Common myeloid progenitor, CD34-positive (primary cell): ENCODE measurements at regions not wholly inside any gene's neighbourhood (a gene's known extent, or its start where the extent isn't known, plus 50 kb on each side); places are given as distances from the start of the nearest gene placed in this dataset.

Experiments used
- CTCF ChIA-PET: fragments of 350-600 bp; sonication (Branson Sonifier 250); formaldehyde crosslinking; loops from one replicate; lab custom pipeline; 2021; ENCODE audit warnings: antibody characterized with exemption; lab: Charles Lee
- POLR2A ChIA-PET: fragments of 350-600 bp; sonication (Branson Sonifier 250); formaldehyde crosslinking; loops from one replicate; lab custom pipeline; 2021; ENCODE audit warnings: antibody characterized with exemption; lab: Charles Lee
- DNase-seq, 3 donors: peaks; one replicate each; pipeline versions ENCODE4 v3.0.0 to v3.0.0-alpha.2; 2013
- H3K27ac ChIP-seq, 2 experiments: 1 replicate in 1 of 2; 2 replicates in 1 of 2; pipeline ENCODE4 v1.7.0; 2013; ENCODE audit warnings: inconsistent platforms in 2 of 2, low read length in 2 of 2, mild to moderate bottlenecking in 2 of 2, low read depth in 1 of 2, moderate library complexity in 1 of 2; ENCODE audit not compliant: severe bottlenecking in 2 of 2, insufficient read depth in 1 of 2, poor library complexity in 1 of 2
- H3K27me3 ChIP-seq, 5 experiments: replicated peaks in 2 of 5; 1 replicate in 3 of 5; 2 replicates in 2 of 5; pipeline versions ENCODE4 v1.6.1 to v1.7.0; 2013; ENCODE audit warnings: low read length in 4 of 5, mild to moderate bottlenecking in 2 of 5, moderate library complexity in 2 of 5, inconsistent platforms in 1 of 5; ENCODE audit not compliant: insufficient read depth in 5 of 5, control insufficient read depth in 4 of 5
- H3K36me3 ChIP-seq, 4 experiments: 1 replicate in 2 of 4; 2 replicates in 2 of 4; pipeline versions ENCODE4 v1.6.1 to v1.7.0; 2013; ENCODE audit warnings: low read length in 3 of 4, control low read depth in 1 of 4, mild to moderate bottlenecking in 1 of 4; ENCODE audit not compliant: control insufficient read depth in 4 of 4, insufficient read depth in 4 of 4
- H3K4me1 ChIP-seq, 4 experiments: 1 replicate in 3 of 4; 2 replicates in 1 of 4; pipeline versions ENCODE4 v1.6.1 to v1.7.1; 2013; ENCODE audit warnings: low read length in 3 of 4, mild to moderate bottlenecking in 3 of 4, control low read depth in 1 of 4, inconsistent platforms in 1 of 4, moderate library complexity in 1 of 4; ENCODE audit not compliant: control insufficient read depth in 4 of 4, insufficient read depth in 4 of 4; ENCODE audit errors: control extremely low read depth in 1 of 4
- H3K4me3 ChIP-seq, 7 experiments: 1 replicate in 4 of 7; 2 replicates in 3 of 7; pipeline versions ENCODE4 v1.5.1 to v1.7.0; 2013; ENCODE audit warnings: mild to moderate bottlenecking in 7 of 7, low read length in 6 of 7, moderate library complexity in 6 of 7, inconsistent platforms in 2 of 7, low read depth in 2 of 7, control low read depth in 1 of 7; ENCODE audit not compliant: insufficient read depth in 4 of 7, control insufficient read depth in 1 of 7; ENCODE audit errors: extremely low read depth in 1 of 7
- H3K9me3 ChIP-seq, 5 experiments: 1 replicate in 4 of 5; 2 replicates in 1 of 5; pipeline versions ENCODE4 v1.6.1 to v1.7.1; 2013; ENCODE audit warnings: low read length in 4 of 5, mild to moderate bottlenecking in 2 of 5, inconsistent platforms in 1 of 5, low read depth in 1 of 5, moderate library complexity in 1 of 5; ENCODE audit not compliant: control insufficient read depth in 4 of 5, insufficient read depth in 2 of 5; ENCODE audit errors: control extremely low read depth in 1 of 5
- WGBS: methylation state at CpG from one replicate; pipeline ENCODE4 v1.1.5; 2013; ENCODE audit not compliant: insufficient coverage; 5-methylcytosine and 5-hydroxymethylcytosine counted together

DNA sequence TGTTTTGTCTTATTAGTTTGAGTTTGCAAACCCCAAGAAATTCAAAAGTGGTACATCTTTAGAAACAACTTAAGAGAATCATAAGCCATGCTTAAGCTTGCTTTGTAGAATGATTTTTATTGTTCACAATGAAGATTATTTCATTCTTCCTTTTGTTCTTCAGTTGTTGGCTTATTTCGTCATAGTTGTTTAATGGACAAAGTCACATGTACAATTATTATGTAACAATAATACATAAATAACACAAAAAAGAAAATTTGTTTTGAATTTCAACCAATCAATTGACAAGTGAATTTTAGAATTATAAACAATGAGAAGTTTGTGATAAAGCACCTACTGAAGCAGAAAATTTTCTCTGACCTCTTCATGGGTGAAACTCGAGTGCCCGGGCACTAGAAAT is 111.8 kb upstream of the IGF1 start:
- CTCF ChIA-PET = interaction anchor here (1.2 kb wide), 1 partner anchor 68 kb away, joined by 3 read pairs; no protein-coding TSS in a partner anchor
- 100% methylated on average over 2 of the region's 3 CpGs for WGBS
- H3K36me3 ChIP-seq = no peaks in the 10 kb centered on the region
- no peaks in the 10 kb centered on the region for H3K27me3 ChIP-seq
- POLR2A ChIA-PET = no interaction called here
- no peak for DNase-seq
- no peak overlapping the region for H3K4me3 ChIP-seq
- H3K9me3 ChIP-seq = no peaks in the 10 kb centered on the region
- H3K27ac ChIP-seq = no peak overlapping the region
- no peaks in the 10 kb centered on the region for H3K4me1 ChIP-seq

DNA sequence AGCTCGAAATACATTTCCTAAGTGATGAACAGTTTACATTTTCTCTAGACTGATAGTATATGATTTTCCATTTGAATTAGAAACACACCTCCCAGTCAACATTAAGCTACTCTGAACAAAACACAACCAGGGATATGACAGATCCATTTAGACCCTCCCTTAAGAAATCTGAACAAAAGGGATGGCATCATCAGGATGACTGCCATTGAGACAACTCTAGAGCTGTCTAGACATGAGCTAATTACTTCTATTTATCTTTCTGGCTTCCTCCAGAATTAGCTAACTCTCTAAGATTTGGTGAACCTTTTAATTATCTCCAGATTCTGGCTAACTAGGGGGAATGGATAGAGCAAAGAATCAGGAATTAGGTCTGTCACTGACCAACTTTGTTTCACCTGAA is 92.9 kb upstream of the IGF1 start:
- Histone ChIP-seq H3K27ac (no peak overlapping the region), H3K9me3 (no peaks in the 10 kb centered on the region), H3K27me3 (no peaks in the 10 kb centered on the region), H3K4me1 (no peaks in the 10 kb centered on the region), H3K4me3 (no peak overlapping the region), H3K36me3 (no peaks in the 10 kb centered on the region)
- WGBS = no CpG with 5 or more reads among the region's 1 CpG
- ChIA-PET POLR2A (no interaction called here), CTCF (interaction anchor here (1.2 kb wide), 1 partner anchor 13 kb away, joined by 3 read pairs; no protein-coding TSS in a partner anchor)
- DNase-seq = no peak

DNA sequence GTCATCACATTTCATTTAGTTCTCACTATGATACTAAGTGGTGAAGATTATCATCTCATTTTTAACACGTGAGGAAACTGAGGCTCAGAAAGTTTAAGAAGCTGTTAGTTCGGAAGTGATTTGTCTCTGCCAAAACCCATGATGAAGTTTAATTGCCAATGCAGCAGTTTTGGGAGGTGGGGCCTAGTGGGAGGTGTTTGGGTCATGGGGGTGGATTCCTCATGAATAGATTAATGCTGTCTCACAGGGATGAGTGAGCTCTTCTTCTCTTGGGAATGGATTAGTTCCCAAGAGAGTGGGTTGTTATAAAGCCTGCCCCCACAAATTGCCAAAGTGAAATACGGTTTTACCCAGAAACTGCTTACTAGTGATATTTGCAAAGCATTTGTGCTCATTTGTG is 91.5 kb upstream of the IGF1 start:
- Histone ChIP-seq H3K36me3 (no peaks in the 10 kb centered on the region), H3K27me3 (no peaks in the 10 kb centered on the region), H3K9me3 (no peaks in the 10 kb centered on the region), H3K27ac (no peak overlapping the region), H3K4me1 (no peaks in the 10 kb centered on the region), H3K4me3 (no peak overlapping the region)
- POLR2A ChIA-PET = no interaction called here
- CTCF ChIA-PET = no interaction called here
- 100% methylated on average over 2 of the region's 3 CpGs for WGBS
- DNase-seq = no peak

DNA sequence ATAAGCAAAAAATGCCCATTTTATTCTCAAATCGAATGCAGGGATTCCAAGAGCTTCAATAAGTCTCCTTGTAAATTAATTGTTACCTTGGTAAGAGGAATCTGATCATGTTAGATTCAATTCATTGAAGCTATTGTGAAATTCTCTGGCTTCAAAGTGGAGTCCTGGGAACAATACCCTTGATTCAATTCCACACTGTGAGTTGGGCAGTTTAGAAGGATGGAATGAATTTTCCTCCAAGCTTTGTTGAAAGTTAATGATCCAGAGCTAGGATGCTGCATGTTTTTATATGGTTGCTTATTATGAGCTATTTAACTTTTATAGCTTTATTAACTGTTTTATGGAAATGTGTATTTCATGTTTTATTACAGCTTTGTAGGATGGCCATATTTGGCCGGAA is 89.9 kb upstream of the IGF1 start:
- ChIA-PET CTCF (no interaction called here), POLR2A (no interaction called here)
- H3K4me3 ChIP-seq = no peak overlapping the region
- whole genome bisulfite sequencing = 100% methylated on average over 1 of the region's 2 CpGs
- H3K36me3 ChIP-seq = no peaks in the 10 kb centered on the region
- H3K4me1 ChIP-seq = no peaks in the 10 kb centered on the region
- no peak overlapping the region for H3K27ac ChIP-seq
- no peaks in the 10 kb centered on the region for H3K9me3 ChIP-seq
- no peaks in the 10 kb centered on the region for H3K27me3 ChIP-seq
- DNase-seq = no peak

DNA sequence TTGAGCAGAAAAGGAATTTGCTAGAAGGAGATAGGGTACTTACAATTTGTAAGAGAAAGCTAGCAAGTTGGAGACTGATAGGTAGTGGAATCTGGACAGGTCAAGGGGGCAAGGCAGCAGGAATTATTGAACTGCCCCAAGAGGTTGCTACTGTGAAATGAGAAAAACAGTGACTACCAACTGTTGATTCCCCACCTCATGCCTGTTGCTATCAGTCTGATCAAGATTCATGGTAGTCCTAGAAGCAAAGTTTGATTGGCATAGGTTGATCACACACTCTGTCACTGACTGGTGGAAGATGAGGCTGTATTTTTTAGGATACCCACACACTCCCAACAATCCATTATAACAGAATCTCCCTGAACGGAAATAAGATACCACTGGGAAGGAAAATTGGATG is 89.4 kb upstream of the IGF1 start:
- Histone ChIP-seq H3K9me3 (no peaks in the 10 kb centered on the region), H3K4me3 (no peak overlapping the region), H3K27me3 (no peaks in the 10 kb centered on the region), H3K27ac (no peak overlapping the region), H3K36me3 (no peaks in the 10 kb centered on the region), H3K4me1 (no peaks in the 10 kb centered on the region)
- ChIA-PET CTCF (no interaction called here), POLR2A (no interaction called here)
- DNase-seq = no peak
- no CpG with 5 or more reads among the region's 1 CpG for WGBS

DNA sequence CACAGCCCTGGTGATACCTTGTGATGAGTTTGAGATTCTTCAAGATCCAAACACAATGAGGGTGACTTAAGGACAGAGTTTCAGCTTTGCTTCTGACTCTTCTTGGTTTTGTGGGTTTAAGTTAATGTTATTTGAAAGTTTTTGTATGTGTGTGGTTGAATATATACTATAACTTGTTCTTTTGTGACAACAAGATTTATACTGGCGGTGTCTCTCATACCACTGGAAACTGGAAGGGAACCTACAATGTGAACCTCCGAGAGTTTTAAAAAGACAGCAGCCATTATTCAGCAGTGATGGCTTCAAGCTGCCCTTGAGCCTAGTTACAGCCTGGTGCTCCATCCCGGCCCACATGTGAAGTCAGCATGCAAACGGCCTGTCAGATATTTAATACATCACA is 87.9 kb upstream of the IGF1 start:
- no peaks in the 10 kb centered on the region for H3K27me3 ChIP-seq
- H3K9me3 ChIP-seq = no peaks in the 10 kb centered on the region
- H3K4me1 ChIP-seq = no peaks in the 10 kb centered on the region
- CTCF ChIA-PET = no interaction called here
- no peaks in the 10 kb centered on the region for H3K36me3 ChIP-seq
- H3K27ac ChIP-seq = no peak overlapping the region
- H3K4me3 ChIP-seq = no peak overlapping the region
- WGBS = 96% methylated on average over 2 of the region's 4 CpGs
- POLR2A ChIA-PET = no interaction called here
- no peak for DNase-seq

DNA sequence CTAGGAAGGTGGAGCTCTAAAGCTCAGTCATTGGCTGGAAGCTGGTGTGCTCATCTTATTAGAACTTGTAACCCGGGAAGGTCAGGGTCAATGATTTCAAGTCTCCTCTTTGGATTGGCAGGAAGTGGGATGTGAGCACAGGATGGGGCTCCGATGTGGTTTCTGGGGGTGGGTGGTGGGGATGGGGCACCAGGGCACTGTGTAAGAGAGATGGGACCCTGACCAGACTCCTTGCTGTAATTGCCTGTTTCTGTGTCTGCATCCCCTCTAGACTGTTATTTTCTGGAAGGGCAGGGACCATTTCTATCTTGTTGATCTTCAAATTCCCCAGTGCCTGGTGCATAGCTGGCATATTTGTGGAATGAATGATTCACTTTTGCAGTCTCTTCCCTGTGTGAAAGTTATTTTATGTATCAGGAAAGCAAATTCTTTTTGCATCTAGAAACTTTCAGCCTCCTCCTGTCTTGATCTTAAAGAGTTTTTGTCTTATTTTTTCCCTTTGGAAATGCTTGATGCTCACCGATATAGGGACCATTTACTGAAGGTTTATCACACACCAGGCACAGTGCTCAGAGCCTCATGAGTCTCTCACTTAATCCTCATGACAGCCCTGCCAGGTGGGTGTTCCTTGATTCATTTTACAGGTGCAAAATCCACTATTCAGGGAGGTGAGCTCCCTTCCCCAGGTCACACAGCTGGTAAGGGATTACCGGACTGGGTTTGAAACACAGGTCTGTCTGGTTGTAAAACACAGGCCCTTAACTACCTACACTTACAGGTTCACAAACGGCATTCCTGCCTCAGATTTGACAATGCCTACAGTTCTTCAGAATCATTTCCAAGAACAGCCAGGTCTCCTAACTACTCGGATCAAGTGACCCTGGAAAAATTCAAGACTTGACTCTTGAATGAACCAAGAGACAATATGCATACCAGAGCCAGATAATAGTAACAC is 86.9 kb upstream of the IGF1 start:
- Histone ChIP-seq H3K9me3 (no peaks in the 10 kb centered on the region), H3K27ac (no peak overlapping the region), H3K4me1 (no peaks in the 10 kb centered on the region), H3K27me3 (peaks cover 0 to 2% (median 0%) of the 10 kb centered on the region in 5 experiments), H3K36me3 (no peaks in the 10 kb centered on the region), H3K4me3 (no peak overlapping the region)
- CTCF ChIA-PET = no interaction called here
- DNase-seq = no peak
- POLR2A ChIA-PET = no interaction called here
- WGBS = 92% methylated on average over 5 of the region's 6 CpGs
